Spleen (tissue), 7 donors: ENCODE measurements at regions not wholly inside any gene's neighbourhood (a gene's known extent, or its start where the extent isn't known, plus 50 kb on each side); places are given as distances from the start of the nearest gene placed in this dataset.

Experiments
- CTCF ChIP-seq, 11 experiments: fragments of 200-600 bp in 7 of 11; fragments of 450-650 bp in 4 of 11; sonication (generic) in 4 of 11; IDR thresholded peaks in 8 of 11; conservative IDR thresholded peaks in 3 of 11; 1 replicate in 7 of 11; 2 replicates in 4 of 11; pipeline versions ENCODE4 v1.4.0 to v1.8.0; 2016 to 2021; ENCODE audit warnings: antibody characterized with exemption in 11 of 11, inconsistent platforms in 4 of 11, mild to moderate bottlenecking in 1 of 11
- POLR2A ChIP-seq, 3 donors: fragments of 450-650 bp; IDR thresholded peaks; one replicate each; pipeline ENCODE4 v1.5.1; 2017; ENCODE audit warnings: antibody characterized with exemption in 3 of 3, mild to moderate bottlenecking in 1 of 3
- POLR2AphosphoS5 ChIP-seq, 3 donors: sonication (generic); formaldehyde crosslinking; IDR thresholded peaks; one replicate each; pipeline ENCODE4 v1.5.1; 2017; ENCODE audit warnings: antibody characterized with exemption in 3 of 3
- donor health status: DM: no; HTN: no; CAD: no; lungs with moderate emphysema.
- donor health status: DM: no; HTN: no; CAD: no.
- donor health status: DM: no; HTN: no; CAD: no.

GRCh38 chr12:92556141-92556540 lies 146.6 kb upstream of the PLEKHG7 start:
- no peak for TF ChIP-seq CTCF (IDR thresholded peaks at IDR 0.05 in 8 of 11, conservative IDR thresholded peaks at IDR 0.05 in 3 of 11)
- TF ChIP-seq POLR2A (IDR thresholded peaks at IDR 0.05) = no peak
- TF ChIP-seq POLR2AphosphoS5 (IDR thresholded peaks at IDR 0.05) = no peak
